ENCODE measurements at regions not wholly inside any gene's neighbourhood (a gene's known extent, or its start where the extent isn't known, plus 50 kb on each side); places are given as distances from the start of the nearest gene placed in this dataset.
"Not testable (repeated sequence)": the region's sequence is repeated elsewhere in the genome, so short reads cannot be mapped to it uniquely, and the experiment has no call there.

- Histone ChIP-seq H3K4me3 (ENCODE audit: low read depth, low read length) (no peak overlapping the region), H3K27me3 (ENCODE audit: control insufficient read depth, insufficient read depth, low read length) (no peaks in the 10 kb centered on the region), H3K9me3 (ENCODE audit: control insufficient read depth, insufficient read depth, low read length) (peaks cover 3% of the 10 kb centered on the region; the same call in 1 of the 2 replicates), H3K27ac (ENCODE audit: low read depth, low read length) (no peak overlapping the region)
- ChIA-PET CTCF (no interaction called here), POLR2A (no interaction called here)
- no peak for DNase-seq (ENCODE audit: low read depth, low spot score)
- no peak for TF ChIP-seq CTCF (IDR thresholded peaks at IDR 0.05; ENCODE audit: low read depth, low read length)
These were observed 238.8 kb downstream of the TTC6 start for GRCh38 chr14:37834275-37834674.

GRCh38 chr14:37838778-37839177 lies 243.3 kb downstream of the TTC6 start:
- DNase-seq (ENCODE audit: low read depth, low spot score); H3K9me3 ChIP-seq (ENCODE audit: control insufficient read depth, insufficient read depth, low read length); H3K27ac ChIP-seq (ENCODE audit: low read depth, low read length); CTCF ChIA-PET; H3K27me3 ChIP-seq (ENCODE audit: control insufficient read depth, insufficient read depth, low read length); H3K4me3 ChIP-seq (ENCODE audit: low read depth, low read length); POLR2A ChIA-PET: not testable (repeated sequence)

GRCh38 chr14:37841039-37841438 lies 245.6 kb downstream of the TTC6 start:
- H3K27me3 ChIP-seq (ENCODE audit: control insufficient read depth, insufficient read depth, low read length); CTCF ChIA-PET; H3K27ac ChIP-seq (ENCODE audit: low read depth, low read length); DNase-seq (ENCODE audit: low read depth, low spot score); H3K9me3 ChIP-seq (ENCODE audit: control insufficient read depth, insufficient read depth, low read length); H3K4me3 ChIP-seq (ENCODE audit: low read depth, low read length); POLR2A ChIA-PET: not testable (repeated sequence)

GRCh38 chr14:37842106-37842505 lies 246.7 kb downstream of the TTC6 start:
- no peak overlapping the region for H3K27ac ChIP-seq (ENCODE audit: low read depth, low read length)
- CTCF ChIA-PET = no interaction called here
- no peak overlapping the region for H3K4me3 ChIP-seq (ENCODE audit: low read depth, low read length)
- no peaks in the 10 kb centered on the region for H3K9me3 ChIP-seq (ENCODE audit: control insufficient read depth, insufficient read depth, low read length)
- no peak for DNase-seq (ENCODE audit: low read depth, low spot score)
- POLR2A ChIA-PET = no interaction called here
- TF ChIP-seq CTCF (IDR thresholded peaks at IDR 0.05; ENCODE audit: low read depth, low read length) = no peak
- no peaks in the 10 kb centered on the region for H3K27me3 ChIP-seq (ENCODE audit: control insufficient read depth, insufficient read depth, low read length)

- DNase-seq (ENCODE audit: low read depth, low spot score) = no peak
- H3K9me3 ChIP-seq (ENCODE audit: control insufficient read depth, insufficient read depth, low read length) = no peaks in the 10 kb centered on the region
- TF ChIP-seq CTCF (IDR thresholded peaks at IDR 0.05; ENCODE audit: low read depth, low read length) = no peak
- no peak overlapping the region for H3K4me3 ChIP-seq (ENCODE audit: low read depth, low read length)
- ChIA-PET CTCF (interaction anchor here (0.9 kb wide), 1 partner anchor 614 kb away, joined by 3 read pairs; no protein-coding TSS in a partner anchor), POLR2A (no interaction called here)
- H3K27ac ChIP-seq (ENCODE audit: low read depth, low read length) = no peak overlapping the region
- no peaks in the 10 kb centered on the region for H3K27me3 ChIP-seq (ENCODE audit: control insufficient read depth, insufficient read depth, low read length)
These were observed 248.7 kb downstream of the TTC6 start for GRCh38 chr14:37843954-37844607.

GRCh38 chr14:37844614-37845013 lies 249.2 kb downstream of the TTC6 start:
- ChIA-PET POLR2A (no interaction called here), CTCF (interaction anchor here (0.9 kb wide), 1 partner anchor 614 kb away, joined by 3 read pairs; no protein-coding TSS in a partner anchor)
- Histone ChIP-seq H3K27ac (ENCODE audit: low read depth, low read length) (no peak overlapping the region), H3K9me3 (ENCODE audit: control insufficient read depth, insufficient read depth, low read length) (no peaks in the 10 kb centered on the region), H3K4me3 (ENCODE audit: low read depth, low read length) (no peak overlapping the region), H3K27me3 (ENCODE audit: control insufficient read depth, insufficient read depth, low read length) (no peaks in the 10 kb centered on the region)
- no peak for DNase-seq (ENCODE audit: low read depth, low spot score)
- TF ChIP-seq CTCF (IDR thresholded peaks at IDR 0.05; ENCODE audit: low read depth, low read length) = no peak

All from AG04450 (cell line).